ENCODE measurements at regions not wholly inside any gene's neighbourhood (a gene's known extent, or its start where the extent isn't known, plus 50 kb on each side); places are given as distances from the start of the nearest gene placed in this dataset.

DNA sequence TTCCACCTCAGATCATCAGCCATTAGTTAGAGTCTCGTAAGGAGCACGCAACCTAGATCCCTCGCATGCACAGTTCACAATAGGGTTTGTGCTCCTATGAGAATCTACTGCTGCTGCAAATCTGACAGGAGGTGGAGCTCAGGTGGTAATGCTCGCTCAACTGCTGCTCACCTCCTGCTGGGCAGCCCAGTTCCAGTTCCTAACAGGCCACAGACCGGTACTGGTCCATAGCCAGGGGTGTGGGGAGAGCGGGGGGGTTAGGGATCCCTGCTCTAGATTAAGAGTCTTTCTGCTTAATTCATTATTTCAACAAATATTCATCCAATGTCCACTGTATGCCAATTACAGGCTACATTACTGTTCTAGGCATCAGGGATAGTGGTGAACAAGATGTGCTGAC lies 170.4 kb upstream of the KBTBD8 start:
- no peaks in the 10 kb centered on the region for H3K27me3 ChIP-seq
- 93 to 97% (median 95%) methylated on average over 4 to 6 of the region's 6 CpGs for WGBS, 4 donors
- no peak for DNase-seq
- TF ChIP-seq POLR2A (IDR thresholded peaks at IDR 0.05) = no peak
- TF ChIP-seq CTCF (IDR thresholded peaks at IDR 0.05) = no peak
- intact Hi-C loops (cut with DNase I) = no loop called here
- no peaks in the 10 kb centered on the region for H3K9me3 ChIP-seq (replicated peaks in 1 of 3)
- H3K36me3 ChIP-seq (replicated peaks in 1 of 2) = no peaks in the 10 kb centered on the region
- no peak overlapping the region for H3K4me3 ChIP-seq
- no peak overlapping the region for H3K27ac ChIP-seq
- H3K4me1 ChIP-seq (replicated peaks in 1 of 2) = no peaks in the 10 kb centered on the region

DNA sequence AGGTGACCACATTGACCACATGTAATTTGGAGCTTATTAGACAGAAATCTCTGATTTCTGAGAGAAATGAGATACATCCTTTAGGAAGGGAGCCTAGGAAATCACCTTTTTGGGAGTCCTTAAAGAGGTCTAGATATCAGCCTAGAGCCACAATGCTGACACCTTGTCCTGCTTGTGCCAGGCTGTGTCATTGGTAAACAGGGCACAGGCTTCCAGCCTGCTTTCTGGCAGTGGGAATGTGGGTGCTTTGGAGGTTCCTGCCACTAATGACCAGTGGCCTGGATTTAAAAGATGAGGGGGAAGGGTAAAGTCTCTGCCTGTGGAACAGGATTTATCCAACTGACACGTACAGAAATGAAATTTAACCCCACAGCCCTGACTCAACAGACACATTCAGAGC lies 169.8 kb upstream of the KBTBD8 start:
- Histone ChIP-seq H3K36me3 (replicated peaks in 1 of 2) (no peaks in the 10 kb centered on the region), H3K4me3 (no peak overlapping the region), H3K4me1 (replicated peaks in 1 of 2) (no peaks in the 10 kb centered on the region), H3K27me3 (no peaks in the 10 kb centered on the region), H3K27ac (no peak overlapping the region), H3K9me3 (replicated peaks in 1 of 3) (no peaks in the 10 kb centered on the region)
- TF ChIP-seq CTCF (IDR thresholded peaks at IDR 0.05) (no peak), POLR2A (IDR thresholded peaks at IDR 0.05) (no peak)
- DNase-seq = no peak
- intact Hi-C loops (cut with DNase I) = no loop called here
- 77 to 93% (median 86%) methylated on average over 1 of the region's 1 CpG for WGBS, 4 donors

DNA sequence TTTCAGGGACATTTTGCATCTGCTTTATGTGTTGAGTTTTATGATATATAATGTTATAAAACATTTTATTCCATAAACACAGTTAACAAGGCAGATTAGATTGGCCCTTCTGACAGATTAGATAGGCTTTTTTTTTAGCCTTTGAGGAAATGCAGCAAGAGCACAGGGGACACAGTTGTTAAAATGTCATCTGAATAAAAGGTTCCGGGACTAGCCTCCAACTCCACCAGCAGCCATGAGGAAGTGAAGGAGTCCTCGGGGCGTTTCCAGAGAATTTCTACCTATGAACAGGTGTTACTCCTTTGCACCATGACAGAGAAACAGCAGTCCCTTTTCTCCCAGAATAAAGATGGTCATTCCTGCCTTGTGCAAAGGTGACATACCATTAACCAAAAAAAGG lies 167.8 kb upstream of the KBTBD8 start:
- H3K4me3 ChIP-seq = no peak overlapping the region
- WGBS, 4 donors = 73 to 88% (median 76%) methylated on average over 3 of the region's 3 CpGs
- TF ChIP-seq CTCF (IDR thresholded peaks at IDR 0.05) = no peak
- TF ChIP-seq POLR2A (IDR thresholded peaks at IDR 0.05) = no peak

GRCh38 chr3:66831931-66832330 lies 166.2 kb upstream of the KBTBD8 start:
- DNase-seq = no peak
- TF ChIP-seq CTCF (IDR thresholded peaks at IDR 0.05) (no peak), POLR2A (IDR thresholded peaks at IDR 0.05) (no peak)
- intact Hi-C loops (cut with DNase I) = no loop called here
- no peaks in the 10 kb centered on the region for H3K4me1 ChIP-seq (replicated peaks in 1 of 2)
- no peak overlapping the region for H3K4me3 ChIP-seq
- H3K27ac ChIP-seq = no peak overlapping the region
- WGBS, 4 donors = 88 to 100% (median 98%) methylated on average over 1 of the region's 1 CpG
- no peaks in the 10 kb centered on the region for H3K9me3 ChIP-seq (replicated peaks in 1 of 3)
- H3K36me3 ChIP-seq (replicated peaks in 1 of 2) = no peaks in the 10 kb centered on the region
- H3K27me3 ChIP-seq = no peaks in the 10 kb centered on the region

More for the DNA sequence above, 167.8 kb upstream of the KBTBD8 start:
- no peak for DNase-seq
- Histone ChIP-seq H3K9me3 (replicated peaks in 1 of 3) (no peaks in the 10 kb centered on the region), H3K4me1 (replicated peaks in 1 of 2) (no peaks in the 10 kb centered on the region), H3K27me3 (no peaks in the 10 kb centered on the region), H3K27ac (no peak overlapping the region), H3K36me3 (replicated peaks in 1 of 2) (no peaks in the 10 kb centered on the region)
- intact Hi-C loops (cut with DNase I) = no loop called here

Data from adrenal gland (tissue), 9 donors.